ENCODE measurements at regions not wholly inside any gene's neighbourhood (a gene's known extent, or its start where the extent isn't known, plus 50 kb on each side); places are given as distances from the start of the nearest gene placed in this dataset.

GRCh38 chr22:27445881-27446280, 355.7 kb downstream of the MN1 start:
- no peaks in the 10 kb centered on the region for H3K27me3 Mint-ChIP-seq (ENCODE audit: low read depth)
- no peak for TF ChIP-seq CTCF (conservative IDR thresholded peaks at IDR 0.05)
- H3K9me3 Mint-ChIP-seq = no peaks in the 10 kb centered on the region
- H3K4me1 Mint-ChIP-seq = peaks cover 37% of the 10 kb centered on the region
- no peak for DNase-seq (ENCODE audit: low read depth, low spot score)
- no peak overlapping the region for H3K4me3 Mint-ChIP-seq
- no peak overlapping the region for H3K27ac Mint-ChIP-seq (ENCODE audit: unreplicated experiment)
- no peaks in the 10 kb centered on the region for H3K36me3 Mint-ChIP-seq (ENCODE audit: low read depth)

GRCh38 chr22:27447289-27447688, 354.3 kb downstream of the MN1 start:
- no peak for DNase-seq (ENCODE audit: low read depth, low spot score)
- Mint-ChIP-seq H3K27me3 (ENCODE audit: low read depth) (peaks cover 3% of the 10 kb centered on the region), H3K36me3 (ENCODE audit: low read depth) (no peaks in the 10 kb centered on the region), H3K27ac (ENCODE audit: unreplicated experiment) (no peak overlapping the region), H3K9me3 (peaks cover 5% of the 10 kb centered on the region), H3K4me3 (no peak overlapping the region), H3K4me1 (peaks cover 26% of the 10 kb centered on the region)
- no peak for TF ChIP-seq CTCF (conservative IDR thresholded peaks at IDR 0.05)

GRCh38 chr22:27450448-27450847, 351.1 kb downstream of the MN1 start:
- Mint-ChIP-seq H3K4me1 (peaks cover 13% of the 10 kb centered on the region), H3K9me3 (peaks cover 5% of the 10 kb centered on the region), H3K27me3 (ENCODE audit: low read depth) (peaks cover 6% of the 10 kb centered on the region), H3K4me3 (no peak overlapping the region), H3K27ac (ENCODE audit: unreplicated experiment) (no peak overlapping the region), H3K36me3 (ENCODE audit: low read depth) (no peaks in the 10 kb centered on the region)
- no peak for DNase-seq (ENCODE audit: low read depth, low spot score)
- TF ChIP-seq CTCF (conservative IDR thresholded peaks at IDR 0.05) = no peak

- Mint-ChIP-seq H3K27me3 (ENCODE audit: low read depth) (peaks cover 12% of the 10 kb centered on the region), H3K9me3 (peaks cover 5% of the 10 kb centered on the region), H3K27ac (ENCODE audit: unreplicated experiment) (no peak overlapping the region)
Observed at GRCh38 chr22:27452245-27452644, 349.3 kb downstream of the MN1 start.

GRCh38 chr22:27452922-27453321, 348.6 kb downstream of the MN1 start:
- no peaks in the 10 kb centered on the region for H3K36me3 Mint-ChIP-seq (ENCODE audit: low read depth)
- H3K4me1 Mint-ChIP-seq = peaks cover 15% of the 10 kb centered on the region
- H3K27ac Mint-ChIP-seq (ENCODE audit: unreplicated experiment) = no peak overlapping the region
- H3K27me3 Mint-ChIP-seq (ENCODE audit: low read depth) = peaks cover 12% of the 10 kb centered on the region
- no peak for TF ChIP-seq CTCF (conservative IDR thresholded peaks at IDR 0.05)
- peaks cover 5% of the 10 kb centered on the region for H3K9me3 Mint-ChIP-seq
- H3K4me3 Mint-ChIP-seq = no peak overlapping the region
- no peak for DNase-seq (ENCODE audit: low read depth, low spot score)

More at GRCh38 chr22:27452245-27452644, 349.3 kb downstream of the MN1 start:
- H3K4me3 Mint-ChIP-seq = no peak overlapping the region
- H3K4me1 Mint-ChIP-seq = peaks cover 18% of the 10 kb centered on the region
- TF ChIP-seq CTCF (conservative IDR thresholded peaks at IDR 0.05) = no peak
- H3K36me3 Mint-ChIP-seq (ENCODE audit: low read depth) = no peaks in the 10 kb centered on the region
- DNase-seq (ENCODE audit: low read depth, low spot score) = no peak

- TF ChIP-seq CTCF (conservative IDR thresholded peaks at IDR 0.05) = no peak
- H3K4me1 Mint-ChIP-seq = peaks cover 10% of the 10 kb centered on the region
- H3K4me3 Mint-ChIP-seq = no peak overlapping the region
- peaks cover 5% of the 10 kb centered on the region for H3K9me3 Mint-ChIP-seq
- H3K36me3 Mint-ChIP-seq (ENCODE audit: low read depth) = no peaks in the 10 kb centered on the region
- no peak for DNase-seq (ENCODE audit: low read depth, low spot score)
- H3K27ac Mint-ChIP-seq (ENCODE audit: unreplicated experiment) = no peak overlapping the region
- H3K27me3 Mint-ChIP-seq (ENCODE audit: low read depth) = peaks cover 17% of the 10 kb centered on the region
Observed at GRCh38 chr22:27453725-27454124, 347.8 kb downstream of the MN1 start.
